GM18502 (cell line): ENCODE measurements at regions not wholly inside any gene's neighbourhood (a gene's known extent, or its start where the extent isn't known, plus 50 kb on each side); places are given as distances from the start of the nearest gene placed in this dataset.
"Not testable (repeated sequence)": the region's sequence is repeated elsewhere in the genome, so short reads cannot be mapped to it uniquely, and the experiment has no call there.

Experiments
- ATAC-seq: cut with Tn5 transposase; IDR thresholded peaks from one replicate; pipeline ENCODE4 v1.9.1; 2021; ENCODE audit warnings: mild to moderate bottlenecking; ENCODE audit not compliant: unreplicated experiment, poor library complexity

DNA sequence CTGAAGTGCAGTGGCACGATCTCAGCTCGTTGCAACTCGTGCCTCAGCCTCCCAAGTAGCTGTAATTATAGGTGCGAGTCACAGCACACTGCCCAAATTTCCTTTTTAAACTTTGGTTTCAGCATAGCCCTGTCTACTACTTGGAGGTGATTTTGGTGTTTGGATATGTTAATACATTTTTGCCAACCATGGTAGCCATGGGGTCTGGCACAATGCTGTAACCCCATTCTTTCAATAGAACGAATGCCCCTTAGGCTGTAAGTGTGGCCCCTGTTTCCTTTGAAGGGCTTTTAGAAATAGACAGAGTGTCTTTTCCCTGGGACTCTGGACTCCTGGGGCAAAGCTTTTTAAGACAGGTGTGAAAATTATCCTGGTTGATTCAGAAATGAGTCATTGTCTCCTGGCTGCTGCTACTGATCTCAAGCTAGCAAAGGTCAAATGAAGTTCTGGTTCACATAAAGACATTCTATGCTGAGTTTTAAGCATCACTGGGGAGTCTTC is 141.1 kb upstream of the RUNX1 start:
- no peak for ATAC-seq

DNA sequence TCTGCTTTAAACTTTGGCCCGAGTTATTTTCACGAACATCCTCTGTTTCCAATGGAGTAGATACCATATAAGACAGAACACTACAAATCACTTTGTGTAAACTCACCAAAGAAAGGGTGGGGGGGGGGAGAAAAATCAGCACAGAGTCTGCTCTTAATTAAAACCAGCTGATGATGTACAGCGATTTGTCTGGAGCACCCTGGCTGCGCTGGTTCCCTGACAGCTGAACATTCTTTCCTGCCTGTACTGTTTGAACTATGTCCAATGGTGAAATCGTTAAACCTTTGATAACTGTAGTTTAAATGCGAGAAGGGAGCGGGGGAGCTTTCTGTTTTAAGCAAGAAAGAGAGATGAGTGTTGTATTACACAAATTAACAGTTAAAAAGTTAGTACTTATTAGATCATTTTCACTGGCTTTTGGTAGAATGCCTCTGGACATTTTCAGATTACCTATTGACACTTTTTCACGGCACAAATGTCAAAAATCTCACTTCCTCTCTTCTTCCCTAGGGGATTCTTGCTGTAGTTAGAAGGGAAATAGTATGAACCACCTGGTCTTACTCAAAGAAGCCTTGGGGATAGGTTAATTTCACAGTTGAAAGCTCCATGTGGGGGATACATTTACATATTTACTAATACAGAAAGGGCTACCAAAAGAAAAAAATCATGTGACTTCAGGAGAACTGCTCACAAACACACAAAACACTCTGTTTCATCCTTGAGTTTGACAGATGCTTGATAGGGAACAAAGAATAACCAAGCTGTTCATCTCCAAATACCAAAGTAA is 140.2 kb upstream of the RUNX1 start:
- peak; percentile 90 for ATAC-seq

GRCh38 chr21:35183389-35183788 is 134.3 kb upstream of the RUNX1 start:
- ATAC-seq: not testable (repeated sequence)

GRCh38 chr21:35179990-35180540 is 131.0 kb upstream of the RUNX1 start:
- ATAC-seq: no peak

- no peak for ATAC-seq
These were observed 129.7 kb upstream of the RUNX1 start for GRCh38 chr21:35178827-35179226.

DNA sequence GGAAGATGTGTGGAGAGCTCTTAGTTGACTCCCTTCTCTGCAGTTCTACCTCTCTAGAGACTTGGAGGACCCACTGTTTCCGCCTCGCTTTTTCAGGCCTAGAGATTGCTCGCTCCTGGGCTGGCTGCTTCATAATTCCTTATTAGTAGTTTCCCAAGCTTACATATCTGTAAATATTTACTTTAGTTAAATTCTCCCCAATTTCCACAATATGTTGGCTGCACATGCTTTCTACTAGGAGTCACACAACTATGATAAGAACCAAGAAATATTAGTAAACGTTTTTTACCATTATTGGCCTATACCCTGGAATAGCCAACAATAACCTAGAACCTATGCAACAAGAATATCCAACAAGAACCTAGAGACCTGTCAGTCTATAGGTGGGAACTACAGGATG is 129.0 kb upstream of the RUNX1 start:
- ATAC-seq: no peak

- no peak for ATAC-seq
These were observed 123.1 kb upstream of the RUNX1 start for GRCh38 chr21:35172231-35172630.

DNA sequence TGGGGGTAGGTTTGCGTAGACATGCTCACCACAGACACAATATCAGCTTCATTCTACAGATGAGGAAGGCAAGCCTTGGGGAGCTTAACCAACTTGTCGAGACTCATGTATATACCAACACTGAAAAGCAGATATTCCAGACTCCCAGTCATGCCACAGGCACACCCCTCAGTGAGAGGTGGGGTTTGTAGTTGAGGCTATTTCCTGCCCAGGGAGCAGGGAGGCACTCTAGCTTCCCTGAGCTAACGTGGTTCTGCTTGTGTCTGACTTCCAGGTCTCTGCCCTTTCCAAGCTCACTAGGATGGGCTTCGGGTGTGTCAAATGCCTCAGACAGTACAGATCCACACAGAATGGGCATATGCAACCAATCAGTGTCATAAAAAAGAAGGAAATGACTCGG is 122.3 kb upstream of the RUNX1 start:
- ATAC-seq: no peak

DNA sequence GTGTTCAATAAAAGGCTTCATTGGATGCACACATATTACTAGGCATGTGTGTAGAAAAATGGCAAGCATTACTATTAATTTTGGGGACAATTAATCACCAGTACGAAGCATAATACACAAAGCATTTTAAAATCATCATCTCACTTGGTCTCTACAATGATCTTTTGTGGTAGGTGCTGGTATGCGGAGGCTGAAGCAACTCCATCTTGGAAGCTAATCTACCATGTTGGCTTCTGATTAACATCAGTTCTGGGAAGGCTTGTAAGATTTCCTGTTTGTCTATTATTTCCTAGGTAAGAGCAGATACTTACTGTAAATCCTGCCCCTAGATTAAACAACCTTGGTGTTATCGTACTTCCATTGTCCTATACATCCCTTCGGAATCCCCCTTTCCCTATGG is 121.7 kb upstream of the RUNX1 start:
- no peak for ATAC-seq

DNA sequence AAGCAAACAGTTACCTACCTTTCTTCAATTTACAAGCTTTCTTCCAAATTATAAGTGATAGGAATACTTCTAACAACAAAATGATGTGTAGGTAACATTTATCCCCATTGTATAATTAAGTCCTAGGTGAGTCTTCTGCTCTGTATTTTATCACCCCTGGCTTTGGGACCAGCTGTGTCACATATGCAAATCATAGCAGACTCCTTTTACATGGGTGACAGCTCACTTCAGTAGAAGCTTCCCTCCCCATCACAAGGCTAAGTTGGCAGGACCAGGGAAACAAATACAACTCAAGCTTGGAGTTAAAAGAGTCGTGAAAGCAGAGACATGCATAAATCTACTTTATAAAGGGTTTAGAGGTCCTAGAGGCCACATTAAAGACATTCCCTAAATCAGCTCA is 121.1 kb upstream of the RUNX1 start:
- ATAC-seq: no peak

DNA sequence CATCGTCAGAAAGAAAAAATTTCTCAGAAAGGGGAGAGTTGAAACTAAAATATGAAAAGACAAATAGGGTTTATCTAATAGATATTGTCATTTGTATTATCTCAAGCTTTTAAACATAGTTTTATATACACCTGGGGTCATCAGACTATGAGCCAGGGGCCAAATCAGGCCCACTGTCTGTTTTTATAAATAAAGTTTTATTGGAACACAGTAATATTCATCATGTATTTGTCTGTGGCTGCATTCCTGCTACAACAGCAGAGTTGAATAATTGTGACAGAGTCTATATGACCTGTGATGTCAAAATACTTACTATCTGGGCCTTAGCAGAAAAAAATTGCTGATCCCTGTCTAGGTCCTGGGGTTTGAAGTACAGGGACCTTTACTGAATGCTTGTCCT is 120.5 kb upstream of the RUNX1 start:
- no peak for ATAC-seq

GRCh38 chr21:35168735-35169134 is 119.6 kb upstream of the RUNX1 start:
- no peak for ATAC-seq

DNA sequence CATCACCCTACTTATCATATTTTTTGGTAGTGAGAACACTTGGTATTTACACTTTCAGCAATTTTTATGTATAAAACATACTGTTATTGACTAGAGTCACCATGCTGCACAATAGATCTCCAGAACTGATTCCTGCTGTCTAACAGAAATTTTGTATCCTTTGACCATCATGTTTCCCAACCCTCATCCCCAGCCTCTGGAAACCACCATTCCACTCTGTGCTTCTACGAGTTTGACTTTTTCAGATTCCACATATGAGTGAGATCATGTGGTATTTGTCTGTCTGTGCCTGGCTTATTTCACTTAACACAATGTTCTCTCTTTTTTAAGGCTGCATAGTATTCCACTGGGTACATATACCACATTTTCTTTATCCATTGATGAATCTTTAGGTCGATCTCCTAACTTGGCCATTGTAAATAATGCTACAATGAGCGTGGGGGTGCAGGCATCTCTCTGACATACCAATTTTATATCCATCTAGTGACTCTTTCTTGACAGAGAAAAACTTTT is 115.9 kb upstream of the RUNX1 start:
- no peak for ATAC-seq

- ATAC-seq: no peak
These were observed 115.3 kb upstream of the RUNX1 start for GRCh38 chr21:35164380-35164779.

- ATAC-seq: no peak
These were observed 114.3 kb upstream of the RUNX1 start for GRCh38 chr21:35163411-35163810.

DNA sequence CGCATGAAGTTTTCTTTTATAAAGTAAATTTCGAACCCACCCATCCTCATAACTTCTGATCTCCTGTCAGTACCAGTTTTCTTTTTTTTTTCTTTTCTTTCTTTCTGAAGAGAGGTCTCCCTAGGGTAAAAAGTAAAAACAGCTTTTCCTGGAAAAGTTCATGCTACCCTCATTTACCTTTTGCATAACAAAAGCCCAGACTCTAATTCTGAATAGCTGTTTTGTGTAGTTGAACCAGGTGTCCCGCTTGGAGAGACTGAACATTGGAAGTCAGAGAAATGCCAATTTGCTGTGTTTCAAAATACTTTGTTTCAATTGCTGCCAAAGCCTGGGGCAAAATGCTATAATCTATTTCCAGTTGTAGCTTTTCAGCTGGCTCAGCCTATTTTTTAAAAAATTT is 113.7 kb upstream of the RUNX1 start:
- no peak for ATAC-seq

- ATAC-seq: no peak
These were observed 110.8 kb upstream of the RUNX1 start for GRCh38 chr21:35159881-35160280.

DNA sequence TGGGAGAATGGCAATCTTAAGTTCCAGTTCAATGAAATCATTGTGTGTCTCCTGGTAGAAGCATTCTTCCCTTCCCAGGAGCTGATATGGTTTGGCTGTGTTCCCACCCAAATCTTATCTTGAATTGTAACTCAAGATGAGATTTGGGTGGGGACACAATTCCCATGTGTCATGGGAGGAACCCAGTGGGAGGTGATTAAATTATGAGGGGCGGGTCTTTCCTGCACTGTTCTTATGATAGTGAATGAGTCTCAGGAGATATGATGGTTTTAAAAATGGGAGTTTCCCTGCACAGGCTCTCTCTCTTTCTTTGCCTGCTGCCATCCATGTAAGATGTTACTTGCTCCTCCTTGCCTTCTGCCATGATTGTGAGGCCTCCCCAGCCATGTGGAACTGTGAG is 108.3 kb upstream of the RUNX1 start:
- ATAC-seq: not testable (repeated sequence)

DNA sequence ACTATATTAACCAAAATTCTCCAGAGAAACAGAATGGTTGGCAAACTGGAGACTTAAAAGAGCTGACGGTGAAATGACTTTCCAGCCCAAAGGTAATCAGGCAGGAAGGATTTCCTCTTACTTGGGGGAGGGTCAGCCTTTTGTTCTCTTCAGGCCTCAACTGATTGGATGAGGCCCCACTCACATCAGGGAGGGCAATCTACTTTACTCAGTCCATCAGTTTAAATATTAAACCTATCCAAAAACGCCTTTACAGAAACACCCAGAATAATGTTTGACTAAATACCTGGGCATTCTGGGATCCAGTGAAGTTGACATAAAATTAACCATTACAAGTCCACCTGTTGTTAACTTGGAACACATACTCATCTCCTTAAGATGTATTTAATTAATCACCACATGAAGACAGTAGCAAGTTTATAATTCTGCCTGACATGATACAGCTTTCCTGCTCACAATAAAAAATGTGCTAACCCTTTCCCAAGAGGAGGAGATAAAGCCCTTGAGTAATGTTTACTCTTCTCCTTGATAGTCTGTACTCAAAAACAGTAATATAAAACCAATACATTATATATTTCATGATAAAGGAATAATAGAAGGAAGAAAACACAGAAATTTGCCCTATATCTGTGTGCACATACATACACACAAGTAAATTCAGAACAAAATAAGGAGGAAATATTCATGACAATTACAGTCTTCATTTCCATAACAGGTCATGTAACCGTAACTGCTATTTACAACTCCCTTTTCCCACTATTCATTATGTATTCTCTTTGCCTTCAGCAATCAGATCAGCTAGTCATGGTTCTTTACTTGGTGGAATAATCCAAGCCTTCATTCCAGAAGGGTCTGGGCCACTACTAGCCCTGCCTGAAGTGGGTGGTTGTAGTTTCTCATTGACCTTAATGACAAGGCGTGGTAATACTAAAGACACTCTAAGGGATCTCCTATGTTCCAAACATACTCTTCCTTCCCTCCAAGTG is 107.5 kb upstream of the RUNX1 start:
- ATAC-seq: no peak

DNA sequence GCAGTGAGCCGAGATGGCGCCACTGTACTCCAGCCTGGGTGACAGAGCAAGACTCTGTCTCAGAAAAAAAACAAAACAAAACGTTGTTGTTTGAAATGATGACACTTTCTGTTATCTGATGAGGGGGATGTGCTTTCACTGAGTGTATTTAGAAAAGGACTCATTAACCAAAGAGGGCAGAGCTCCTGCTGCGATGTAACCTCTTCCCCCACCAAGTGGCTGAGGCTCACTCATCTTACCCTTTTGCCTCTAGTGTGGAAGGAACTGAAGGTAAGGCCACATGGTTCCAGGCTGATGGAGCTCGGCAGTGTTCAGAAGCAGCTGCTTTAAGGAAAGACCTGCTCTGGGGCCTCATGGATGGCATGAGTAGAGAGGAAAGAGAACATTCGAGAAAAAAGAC is 105.7 kb upstream of the RUNX1 start:
- ATAC-seq: no peak

GRCh38 chr21:35153671-35154070 is 104.6 kb upstream of the RUNX1 start:
- no peak for ATAC-seq
